D721Med (cell line): ENCODE measurements at regions not wholly inside any gene's neighbourhood (a gene's known extent, or its start where the extent isn't known, plus 50 kb on each side); places are given as distances from the start of the nearest gene placed in this dataset.

Experiments
- DNase-seq: peaks from one replicate; pipeline ENCODE4 v3.0.0; 2011; ENCODE audit warnings: low spot score; ENCODE audit not compliant: insufficient read length
- FAIRE-seq: peaks from 2 replicates; lab custom pipeline; 2011; peaks lifted over from hg19 to GRCh38; lab: Jason Lieb, UNC
- CTCF ChIP-seq: IDR thresholded peaks from 2 replicates; pipeline ENCODE4 v1.5.1; 2012; ENCODE audit warnings: mild to moderate bottlenecking, control low read depth; ENCODE audit not compliant: insufficient read depth; ENCODE audit errors: missing control alignments

GRCh38 chr4:123455360-123455759, 58.8 kb downstream of the SPRY1 start:
- TF ChIP-seq CTCF = no peak
- no peak for FAIRE-seq
- DNase-seq = no peak

DNA sequence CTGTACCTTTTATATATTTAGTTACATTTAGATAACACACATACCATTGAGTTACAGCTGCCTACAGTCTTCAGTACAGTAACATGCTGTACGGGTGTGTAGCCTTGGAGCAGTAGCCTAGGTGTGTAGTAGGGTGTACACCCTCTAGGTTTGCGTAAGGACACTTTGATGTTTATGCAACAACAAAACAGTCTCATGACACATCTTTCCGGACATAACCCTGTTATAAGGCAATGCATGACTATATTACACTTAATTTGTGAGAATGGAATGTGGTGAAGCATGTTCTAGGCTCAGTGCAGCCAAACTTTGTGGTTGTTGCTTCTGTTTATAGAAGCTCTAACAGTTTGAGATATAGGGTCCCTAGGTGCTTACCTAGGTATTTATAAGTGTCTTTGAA, 65.4 kb downstream of the SPRY1 start:
- DNase-seq (no peak), FAIRE-seq (no peak)
- no peak for TF ChIP-seq CTCF

DNA sequence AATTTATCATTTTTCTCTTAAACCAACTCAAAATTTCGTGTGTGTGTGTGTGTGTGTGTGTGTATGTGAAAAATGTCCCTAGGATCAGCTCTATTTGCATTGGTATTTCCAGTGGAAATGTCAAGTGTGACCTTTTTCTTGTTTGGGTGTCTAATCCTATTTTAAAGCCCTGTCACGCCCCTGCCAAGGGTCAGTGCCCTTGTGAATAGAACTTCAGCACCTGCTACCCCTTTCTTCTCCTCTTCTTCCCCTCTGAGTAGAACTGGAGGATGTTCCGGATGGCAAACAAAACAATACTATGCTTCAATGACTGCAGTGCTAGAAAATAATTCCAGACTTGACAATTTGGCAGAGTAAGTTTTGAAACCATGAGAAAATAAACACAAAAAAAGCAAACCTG, 67.3 kb downstream of the SPRY1 start:
- no peak for TF ChIP-seq CTCF
- DNase-seq = no peak
- FAIRE-seq = no peak

DNA sequence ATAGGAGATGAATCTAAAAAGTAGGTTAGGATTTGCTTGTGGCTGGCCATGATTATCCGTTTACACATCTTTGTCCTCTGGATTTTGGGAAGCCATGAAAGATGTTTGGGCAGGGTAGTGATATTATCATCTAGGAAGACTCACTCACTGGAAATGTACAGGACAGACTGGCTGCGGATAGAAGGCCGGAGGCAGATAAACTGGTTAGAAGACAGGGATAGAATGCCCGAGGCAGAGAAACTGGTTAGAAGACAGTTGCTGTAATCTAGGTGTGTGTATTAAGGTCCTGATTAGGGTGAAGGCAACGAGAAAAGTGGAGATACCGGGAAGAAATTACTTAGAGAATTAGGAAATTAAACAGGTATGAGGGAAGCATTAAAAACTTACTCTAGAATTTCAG, 68.8 kb downstream of the SPRY1 start:
- TF ChIP-seq CTCF = no peak
- no peak for FAIRE-seq
- DNase-seq = no peak

GRCh38 chr4:123466080-123466785, 69.6 kb downstream of the SPRY1 start:
- no peak for TF ChIP-seq CTCF
- no peak for FAIRE-seq
- no peak for DNase-seq

DNA sequence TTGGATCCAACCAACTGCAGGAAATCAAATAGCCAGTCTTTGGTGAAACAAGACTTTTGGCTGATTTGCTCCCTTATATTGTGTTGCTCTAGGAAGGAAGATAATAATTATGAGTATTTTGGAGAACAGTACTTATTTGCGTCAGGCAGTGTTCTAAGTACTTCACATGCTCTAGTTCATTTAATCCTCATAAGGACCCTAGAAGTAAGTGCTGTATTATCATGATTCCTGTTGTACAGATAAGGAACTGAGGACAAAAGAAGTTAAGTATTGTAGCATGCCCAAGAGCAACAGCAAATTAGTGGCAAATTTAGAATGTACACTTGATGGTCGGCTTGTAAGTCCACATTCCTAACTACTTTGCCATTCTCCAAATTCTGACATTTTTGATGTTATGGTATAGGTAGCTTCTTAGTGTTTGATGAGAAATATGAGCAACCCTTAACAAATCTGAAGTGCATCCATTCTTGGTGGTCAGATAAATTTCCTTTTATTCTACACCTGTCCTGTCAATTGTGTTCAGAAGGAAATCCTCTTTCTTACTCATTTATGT, 72.0 kb downstream of the SPRY1 start:
- no peak for TF ChIP-seq CTCF
- no peak for FAIRE-seq
- DNase-seq = no peak

GRCh38 chr4:123469245-123469644, 72.7 kb downstream of the SPRY1 start:
- no peak for DNase-seq
- TF ChIP-seq CTCF = no peak
- no peak for FAIRE-seq
